Fibroblast of mammary gland (primary cell): ENCODE measurements at regions not wholly inside any gene's neighbourhood (a gene's known extent, or its start where the extent isn't known, plus 50 kb on each side); places are given as distances from the start of the nearest gene placed in this dataset.

ENCODE experiments used
- DNase-seq: peaks from one replicate; pipeline ENCODE4 v3.0.0-alpha.2; 2010; ENCODE audit warnings: low read depth
- H3K4me3 ChIP-seq: 2 replicates; pipeline ENCODE4 v1.5.1; 2011; ENCODE audit warnings: low read depth, mild to moderate bottlenecking, low read length, moderate library complexity; ENCODE audit not compliant: control insufficient read depth
- TF ChIP-seq, protein P1 (sequence below): conservative IDR thresholded peaks from 2 replicates; pipeline ENCODE4 v1.5.1; 2011; ENCODE audit warnings: low read depth, low read length, inconsistent platforms; ENCODE audit not compliant: control insufficient read depth, insufficient read depth

DNA sequence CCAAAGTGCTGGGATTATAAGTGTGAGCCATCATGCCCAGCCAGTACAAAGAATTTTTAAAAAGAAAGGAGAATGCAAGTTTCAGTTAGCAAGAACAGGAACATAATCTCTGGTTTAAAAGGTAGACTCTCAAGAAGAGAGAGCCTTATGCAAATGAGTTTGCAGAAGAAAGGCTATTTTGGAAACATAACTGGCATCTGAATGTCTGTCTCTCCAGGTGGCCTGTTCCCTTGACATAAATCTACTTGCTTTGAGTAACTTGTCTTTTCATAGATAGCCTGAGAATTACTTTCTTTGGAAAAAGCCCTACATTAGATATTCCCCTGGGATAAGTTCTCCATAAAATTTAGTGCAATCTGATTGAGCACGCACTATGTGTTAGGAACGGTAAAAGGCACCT lies 109.6 kb downstream of the ICOS start:
- TF ChIP-seq, protein P1, sequence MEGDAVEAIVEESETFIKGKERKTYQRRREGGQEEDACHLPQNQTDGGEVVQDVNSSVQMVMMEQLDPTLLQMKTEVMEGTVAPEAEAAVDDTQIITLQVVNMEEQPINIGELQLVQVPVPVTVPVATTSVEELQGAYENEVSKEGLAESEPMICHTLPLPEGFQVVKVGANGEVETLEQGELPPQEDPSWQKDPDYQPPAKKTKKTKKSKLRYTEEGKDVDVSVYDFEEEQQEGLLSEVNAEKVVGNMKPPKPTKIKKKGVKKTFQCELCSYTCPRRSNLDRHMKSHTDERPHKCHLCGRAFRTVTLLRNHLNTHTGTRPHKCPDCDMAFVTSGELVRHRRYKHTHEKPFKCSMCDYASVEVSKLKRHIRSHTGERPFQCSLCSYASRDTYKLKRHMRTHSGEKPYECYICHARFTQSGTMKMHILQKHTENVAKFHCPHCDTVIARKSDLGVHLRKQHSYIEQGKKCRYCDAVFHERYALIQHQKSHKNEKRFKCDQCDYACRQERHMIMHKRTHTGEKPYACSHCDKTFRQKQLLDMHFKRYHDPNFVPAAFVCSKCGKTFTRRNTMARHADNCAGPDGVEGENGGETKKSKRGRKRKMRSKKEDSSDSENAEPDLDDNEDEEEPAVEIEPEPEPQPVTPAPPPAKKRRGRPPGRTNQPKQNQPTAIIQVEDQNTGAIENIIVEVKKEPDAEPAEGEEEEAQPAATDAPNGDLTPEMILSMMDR, result no peak
- no peak for DNase-seq

DNA sequence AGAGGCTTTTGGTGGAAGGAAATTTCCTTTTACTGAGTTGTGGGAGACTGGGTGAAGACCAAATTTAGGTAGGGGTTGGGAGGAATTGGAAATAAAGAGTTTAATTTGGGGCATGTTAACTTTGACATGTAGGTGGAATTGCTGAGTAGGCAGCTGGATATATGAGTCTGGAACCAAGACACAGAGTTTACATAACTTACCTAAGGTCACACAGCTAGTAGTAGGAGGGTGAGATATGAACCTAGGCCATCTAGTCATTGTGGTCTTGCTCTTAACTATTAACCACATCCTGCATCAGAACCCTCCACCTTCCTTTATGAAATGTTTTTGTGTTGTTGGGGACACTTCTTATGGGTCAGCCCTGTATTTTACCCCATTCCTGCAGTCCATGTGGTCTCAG lies 113.1 kb downstream of the ICOS start:
- H3K4me3 ChIP-seq, result no peak overlapping the region
- TF ChIP-seq, protein P1, result no peak
- no peak for DNase-seq

More for the DNA sequence above, 109.6 kb downstream of the ICOS start:
- H3K4me3 ChIP-seq, result no peak overlapping the region

DNA sequence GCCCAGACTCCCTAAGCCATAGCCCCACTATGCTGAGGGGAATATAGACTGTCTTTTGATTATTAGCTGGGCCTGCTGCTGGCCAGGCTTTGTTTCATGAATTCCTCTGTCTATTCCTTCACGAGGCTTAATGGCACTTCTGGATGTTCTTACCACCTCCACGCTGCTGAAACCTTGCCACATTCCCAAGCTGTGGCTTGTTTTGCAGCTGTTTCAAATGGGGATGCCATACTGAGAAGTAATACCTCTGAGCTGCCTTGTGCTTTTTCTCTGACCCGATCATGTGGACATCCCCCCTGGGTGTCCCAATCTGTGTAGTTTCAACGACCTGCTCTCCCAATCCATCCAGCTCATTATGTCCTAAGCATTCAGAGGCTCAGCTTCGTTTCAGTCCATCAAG lies 114.1 kb downstream of the ICOS start:
- DNase-seq, result no peak
- H3K4me3 ChIP-seq, result no peak overlapping the region
- TF ChIP-seq, protein P1, result no peak

DNA sequence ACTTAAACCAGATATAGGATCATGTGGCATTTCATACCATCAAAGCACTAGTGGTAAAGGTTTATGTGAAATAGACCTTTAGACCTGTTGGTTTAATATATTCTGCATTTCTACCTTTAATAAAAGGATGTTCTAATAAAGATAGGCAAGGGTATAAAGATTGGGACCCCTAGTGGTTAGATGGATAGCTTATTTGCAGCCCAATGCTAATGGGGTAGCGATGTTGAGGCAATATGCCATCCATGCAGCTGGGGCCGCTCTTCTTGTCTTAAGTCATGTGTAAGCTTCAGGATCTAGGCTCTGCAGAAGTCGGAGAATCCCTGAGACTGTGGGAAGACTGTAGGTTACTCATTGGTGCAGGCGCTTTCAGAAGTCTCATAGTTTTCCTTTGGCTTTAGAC lies 114.9 kb downstream of the ICOS start:
- no peak for DNase-seq
- H3K4me3 ChIP-seq, result no peak overlapping the region

DNA sequence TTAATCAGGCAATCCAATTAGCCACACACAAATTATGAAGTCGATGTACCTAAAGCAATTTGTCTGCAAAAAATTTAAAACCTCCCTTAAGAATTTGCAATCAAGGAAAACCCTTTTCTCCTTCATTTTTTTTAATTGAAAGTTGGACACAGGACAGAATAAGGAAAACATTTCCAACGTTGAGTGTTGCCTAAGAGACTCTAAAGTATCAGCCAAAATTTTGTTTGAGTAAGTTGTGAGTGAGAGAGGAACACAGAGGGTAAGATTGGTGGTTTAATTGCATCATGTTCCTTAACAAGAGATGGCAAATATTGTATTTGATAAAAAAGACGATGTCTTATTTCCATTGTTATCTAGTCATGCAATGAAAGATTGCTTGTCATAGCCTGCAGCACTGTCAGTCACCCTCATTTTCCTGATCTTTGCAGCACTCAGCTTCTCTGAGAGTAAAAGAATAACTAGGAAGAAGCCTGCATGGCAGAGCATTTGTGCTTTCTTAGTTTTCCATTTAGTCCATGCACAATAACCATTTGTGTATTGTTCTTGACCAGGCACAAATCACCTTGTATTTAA lies 115.5 kb downstream of the ICOS start:
- DNase-seq, result no peak
- TF ChIP-seq, protein P1, result no peak
- H3K4me3 ChIP-seq, result no peak overlapping the region

More for the DNA sequence above, 114.9 kb downstream of the ICOS start:
- TF ChIP-seq, protein P1, result peak; percentile 21

DNA sequence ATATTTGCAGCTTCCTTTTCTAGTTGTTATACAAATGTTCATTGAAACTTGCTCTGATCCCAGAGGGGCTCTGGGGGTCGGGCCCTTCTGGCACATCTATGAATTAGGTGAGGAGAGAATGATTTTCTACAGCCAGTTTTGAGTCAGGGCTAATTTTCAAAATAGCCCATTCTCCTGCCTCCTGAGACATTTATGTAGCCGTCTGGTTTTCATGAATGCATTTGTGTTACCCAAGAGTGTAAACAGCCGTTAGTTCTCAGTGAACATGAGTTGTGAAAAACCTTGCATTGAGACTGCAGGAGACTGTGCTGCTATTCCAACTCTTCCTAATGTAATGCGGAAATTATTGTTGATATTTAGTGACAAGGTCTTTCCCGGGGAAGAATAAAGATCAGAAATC lies 122.5 kb downstream of the ICOS start:
- DNase-seq, result no peak
- H3K4me3 ChIP-seq, result no peak overlapping the region
- TF ChIP-seq, protein P1, result no peak

DNA sequence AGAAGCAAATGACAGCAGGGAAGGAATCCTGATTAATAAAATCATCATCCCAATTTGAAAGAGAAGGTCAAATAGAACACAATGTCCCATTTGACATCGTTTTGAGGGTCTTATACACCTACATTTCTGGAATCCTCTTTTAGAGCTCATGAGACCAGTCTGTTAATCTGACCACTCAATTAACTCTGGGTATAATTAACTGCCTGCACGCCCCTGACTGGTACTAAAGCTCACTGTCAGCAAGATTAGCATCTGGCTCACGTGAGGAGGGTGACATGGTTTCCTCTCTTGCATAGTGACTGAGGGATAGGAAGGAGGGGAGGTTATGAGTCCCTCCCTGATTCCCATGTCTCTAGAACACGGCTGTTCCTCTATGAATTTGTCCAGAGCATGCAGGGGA lies 124.3 kb downstream of the ICOS start:
- TF ChIP-seq, protein P1, result no peak
- no peak overlapping the region for H3K4me3 ChIP-seq
- DNase-seq, result no peak
